Jurkat, Clone E6-1 (cell line): ENCODE measurements at regions not wholly inside any gene's neighbourhood (a gene's known extent, or its start where the extent isn't known, plus 50 kb on each side); places are given as distances from the start of the nearest gene placed in this dataset.

Experiments
- DNase-seq: peaks from one replicate; pipeline ENCODE4 v3.0.0-alpha.2; 2011; ENCODE audit warnings: low read depth, low spot score
- H3K4me3 ChIP-seq: 2 replicates; pipeline ENCODE4 v1.5.1; 2011; ENCODE audit warnings: mild to moderate bottlenecking, low read length, control low read depth, moderate library complexity

- no peak for DNase-seq
- H3K4me3 ChIP-seq = no peak overlapping the region
Measured at GRCh38 chr5:120062515-120062917, 401.6 kb upstream of the PRR16 start.

- DNase-seq = no peak
- no peak overlapping the region for H3K4me3 ChIP-seq
Measured at GRCh38 chr5:120072068-120072761, 391.9 kb upstream of the PRR16 start.

- no peak overlapping the region for H3K4me3 ChIP-seq
Measured at GRCh38 chr5:120073722-120074121, 390.4 kb upstream of the PRR16 start.

GRCh38 chr5:120080781-120081180 lies 383.3 kb upstream of the PRR16 start:
- DNase-seq = no peak
- no peak overlapping the region for H3K4me3 ChIP-seq

More at GRCh38 chr5:120073722-120074121, 390.4 kb upstream of the PRR16 start:
- no peak for DNase-seq

- DNase-seq = no peak
- no peak overlapping the region for H3K4me3 ChIP-seq
Measured at GRCh38 chr5:120082316-120083068, 381.6 kb upstream of the PRR16 start.

GRCh38 chr5:120083851-120084542 lies 380.1 kb upstream of the PRR16 start:
- DNase-seq = no peak
- no peak overlapping the region for H3K4me3 ChIP-seq

- no peak for DNase-seq
- no peak overlapping the region for H3K4me3 ChIP-seq
Measured at GRCh38 chr5:120084543-120084870, 379.6 kb upstream of the PRR16 start.

- H3K4me3 ChIP-seq = no peak overlapping the region
- DNase-seq = no peak
Measured at GRCh38 chr5:120086081-120086480, 378.0 kb upstream of the PRR16 start.

GRCh38 chr5:120088412-120088811 lies 375.7 kb upstream of the PRR16 start:
- no peak for DNase-seq
- no peak overlapping the region for H3K4me3 ChIP-seq

- H3K4me3 ChIP-seq = no peak overlapping the region
- peak; percentile 20 for DNase-seq
Measured at GRCh38 chr5:120088836-120089235, 375.3 kb upstream of the PRR16 start.

GRCh38 chr5:120091376-120091948 lies 372.6 kb upstream of the PRR16 start:
- no peak for DNase-seq
- H3K4me3 ChIP-seq = no peak overlapping the region

GRCh38 chr5:120092649-120093048 lies 371.5 kb upstream of the PRR16 start:
- DNase-seq = no peak

GRCh38 chr5:120093178-120093577 lies 370.9 kb upstream of the PRR16 start:
- no peak for DNase-seq

More at GRCh38 chr5:120092649-120093048, 371.5 kb upstream of the PRR16 start:
- no peak overlapping the region for H3K4me3 ChIP-seq

GRCh38 chr5:120096413-120096812 lies 367.7 kb upstream of the PRR16 start:
- no peak for DNase-seq
- no peak overlapping the region for H3K4me3 ChIP-seq

More at GRCh38 chr5:120093178-120093577, 370.9 kb upstream of the PRR16 start:
- H3K4me3 ChIP-seq = no peak overlapping the region

- H3K4me3 ChIP-seq = no peak overlapping the region
- no peak for DNase-seq
Measured at GRCh38 chr5:120098426-120098825, 365.7 kb upstream of the PRR16 start.

GRCh38 chr5:120098902-120099535 lies 365.1 kb upstream of the PRR16 start:
- DNase-seq = no peak
- H3K4me3 ChIP-seq = no peak overlapping the region

GRCh38 chr5:120101771-120102170 lies 362.3 kb upstream of the PRR16 start:
- H3K4me3 ChIP-seq = no peak overlapping the region
- no peak for DNase-seq

GRCh38 chr5:120103495-120103894 lies 360.6 kb upstream of the PRR16 start:
- no peak overlapping the region for H3K4me3 ChIP-seq

GRCh38 chr5:120106912-120107525 lies 357.1 kb upstream of the PRR16 start:
- no peak for DNase-seq
- H3K4me3 ChIP-seq = no peak overlapping the region

More at GRCh38 chr5:120103495-120103894, 360.6 kb upstream of the PRR16 start:
- no peak for DNase-seq
